ENCODE measurements at regions not wholly inside any gene's neighbourhood (a gene's known extent, or its start where the extent isn't known, plus 50 kb on each side); places are given as distances from the start of the nearest gene placed in this dataset.

DNA sequence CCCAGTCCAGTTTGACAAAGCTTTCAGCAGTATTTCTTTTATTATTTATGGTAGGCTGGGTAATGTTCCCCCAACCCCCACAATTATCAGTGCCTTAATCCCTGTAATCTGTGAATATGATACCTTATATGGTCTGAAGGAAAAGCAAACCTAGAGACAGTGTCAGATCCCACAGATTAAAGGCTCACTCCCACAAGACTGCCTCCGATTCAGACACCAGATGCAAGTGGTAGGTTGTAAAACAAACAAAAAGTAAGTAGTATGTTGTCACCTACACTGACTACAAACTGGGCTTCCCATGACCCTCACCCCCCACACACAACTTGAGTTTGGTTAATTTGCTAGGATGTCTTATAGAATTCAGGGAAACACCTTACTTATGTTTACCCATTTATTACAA is 201.2 kb downstream of the NSG2 start:
- TF ChIP-seq, protein P1, sequence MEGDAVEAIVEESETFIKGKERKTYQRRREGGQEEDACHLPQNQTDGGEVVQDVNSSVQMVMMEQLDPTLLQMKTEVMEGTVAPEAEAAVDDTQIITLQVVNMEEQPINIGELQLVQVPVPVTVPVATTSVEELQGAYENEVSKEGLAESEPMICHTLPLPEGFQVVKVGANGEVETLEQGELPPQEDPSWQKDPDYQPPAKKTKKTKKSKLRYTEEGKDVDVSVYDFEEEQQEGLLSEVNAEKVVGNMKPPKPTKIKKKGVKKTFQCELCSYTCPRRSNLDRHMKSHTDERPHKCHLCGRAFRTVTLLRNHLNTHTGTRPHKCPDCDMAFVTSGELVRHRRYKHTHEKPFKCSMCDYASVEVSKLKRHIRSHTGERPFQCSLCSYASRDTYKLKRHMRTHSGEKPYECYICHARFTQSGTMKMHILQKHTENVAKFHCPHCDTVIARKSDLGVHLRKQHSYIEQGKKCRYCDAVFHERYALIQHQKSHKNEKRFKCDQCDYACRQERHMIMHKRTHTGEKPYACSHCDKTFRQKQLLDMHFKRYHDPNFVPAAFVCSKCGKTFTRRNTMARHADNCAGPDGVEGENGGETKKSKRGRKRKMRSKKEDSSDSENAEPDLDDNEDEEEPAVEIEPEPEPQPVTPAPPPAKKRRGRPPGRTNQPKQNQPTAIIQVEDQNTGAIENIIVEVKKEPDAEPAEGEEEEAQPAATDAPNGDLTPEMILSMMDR (IDR thresholded peaks at IDR 0.05; ENCODE audit: insufficient read depth, low read length) = no peak
- no peak for TF ChIP-seq POLR2AphosphoS5 (IDR thresholded peaks at IDR 0.05; ENCODE audit: low read depth)
- TF ChIP-seq, protein P2, sequence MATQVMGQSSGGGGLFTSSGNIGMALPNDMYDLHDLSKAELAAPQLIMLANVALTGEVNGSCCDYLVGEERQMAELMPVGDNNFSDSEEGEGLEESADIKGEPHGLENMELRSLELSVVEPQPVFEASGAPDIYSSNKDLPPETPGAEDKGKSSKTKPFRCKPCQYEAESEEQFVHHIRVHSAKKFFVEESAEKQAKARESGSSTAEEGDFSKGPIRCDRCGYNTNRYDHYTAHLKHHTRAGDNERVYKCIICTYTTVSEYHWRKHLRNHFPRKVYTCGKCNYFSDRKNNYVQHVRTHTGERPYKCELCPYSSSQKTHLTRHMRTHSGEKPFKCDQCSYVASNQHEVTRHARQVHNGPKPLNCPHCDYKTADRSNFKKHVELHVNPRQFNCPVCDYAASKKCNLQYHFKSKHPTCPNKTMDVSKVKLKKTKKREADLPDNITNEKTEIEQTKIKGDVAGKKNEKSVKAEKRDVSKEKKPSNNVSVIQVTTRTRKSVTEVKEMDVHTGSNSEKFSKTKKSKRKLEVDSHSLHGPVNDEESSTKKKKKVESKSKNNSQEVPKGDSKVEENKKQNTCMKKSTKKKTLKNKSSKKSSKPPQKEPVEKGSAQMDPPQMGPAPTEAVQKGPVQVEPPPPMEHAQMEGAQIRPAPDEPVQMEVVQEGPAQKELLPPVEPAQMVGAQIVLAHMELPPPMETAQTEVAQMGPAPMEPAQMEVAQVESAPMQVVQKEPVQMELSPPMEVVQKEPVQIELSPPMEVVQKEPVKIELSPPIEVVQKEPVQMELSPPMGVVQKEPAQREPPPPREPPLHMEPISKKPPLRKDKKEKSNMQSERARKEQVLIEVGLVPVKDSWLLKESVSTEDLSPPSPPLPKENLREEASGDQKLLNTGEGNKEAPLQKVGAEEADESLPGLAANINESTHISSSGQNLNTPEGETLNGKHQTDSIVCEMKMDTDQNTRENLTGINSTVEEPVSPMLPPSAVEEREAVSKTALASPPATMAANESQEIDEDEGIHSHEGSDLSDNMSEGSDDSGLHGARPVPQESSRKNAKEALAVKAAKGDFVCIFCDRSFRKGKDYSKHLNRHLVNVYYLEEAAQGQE (IDR thresholded peaks at IDR 0.05; ENCODE audit: insufficient replicate concordance, low read depth) = no peak
